BJ (cell line): ENCODE measurements at regions not wholly inside any gene's neighbourhood (a gene's known extent, or its start where the extent isn't known, plus 50 kb on each side); places are given as distances from the start of the nearest gene placed in this dataset.
"Not testable (repeated sequence)": the region's sequence is repeated elsewhere in the genome, so short reads cannot be mapped to it uniquely, and the experiment has no call there.

ENCODE experiments used
- CTCF ChIA-PET: fragments of 350-600 bp; formaldehyde crosslinking; extraction: SDS; loops from one replicate; lab custom pipeline; 2021; ENCODE audit warnings: antibody characterized with exemption, inconsistent platforms; lab: Yijun Ruan, JAX
- POLR2A ChIA-PET: fragments of 300-600 bp; sonication (Branson Sonifier 250); formaldehyde crosslinking; extraction: SDS; loops from one replicate; lab custom pipeline; 2021; ENCODE audit warnings: antibody characterized with exemption; lab: Charles Lee
- DNase-seq: peaks from one replicate; pipeline ENCODE4 v3.0.0-alpha.2; 2011; ENCODE audit warnings: low read depth
- H3K27me3 ChIP-seq: 2 replicates; pipeline ENCODE4 v1.6.0; 2011; ENCODE audit warnings: low read length; ENCODE audit not compliant: control insufficient read depth, insufficient read depth
- H3K36me3 ChIP-seq: 2 replicates; pipeline ENCODE4 v1.5.1; 2011; ENCODE audit warnings: low read length; ENCODE audit not compliant: control insufficient read depth, insufficient read depth
- H3K4me3 ChIP-seq: 2 replicates; pipeline ENCODE4 v1.5.1; 2011; ENCODE audit warnings: low read depth, mild to moderate bottlenecking, control low read depth, low read length
- CTCF ChIP-seq: IDR thresholded peaks from 2 replicates; pipeline ENCODE4 v1.5.1; 2011; ENCODE audit warnings: low read depth, mild to moderate bottlenecking, control low read depth, inconsistent platforms, low read length, moderate library complexity; ENCODE audit not compliant: insufficient read depth

DNA sequence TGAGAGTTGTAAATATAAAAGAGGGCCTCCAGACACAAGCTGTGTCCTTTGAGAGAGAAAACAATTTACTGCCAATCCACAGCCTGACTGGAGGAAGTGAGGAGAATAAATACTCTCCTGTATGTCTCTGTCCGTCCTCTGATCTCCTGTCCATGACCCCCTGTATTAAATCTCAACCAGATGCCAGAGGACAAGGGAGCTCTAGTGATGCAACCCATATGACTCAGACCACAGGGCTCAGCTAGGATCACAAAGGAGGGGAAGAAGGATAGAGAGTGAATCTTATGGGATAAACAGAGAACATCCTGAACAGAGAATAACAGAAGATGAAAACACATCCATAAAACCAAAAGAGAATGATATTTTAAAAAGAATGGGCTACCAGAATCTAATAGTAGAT is 482.6 kb downstream of the PLOD2 start:
- DNase-seq: no peak
- H3K36me3 ChIP-seq: no peaks in the 10 kb centered on the region
- TF ChIP-seq CTCF: no peak
- ChIA-PET CTCF (no interaction called here), POLR2A (no interaction called here)
- no peaks in the 10 kb centered on the region for H3K27me3 ChIP-seq
- no peak overlapping the region for H3K4me3 ChIP-seq

DNA sequence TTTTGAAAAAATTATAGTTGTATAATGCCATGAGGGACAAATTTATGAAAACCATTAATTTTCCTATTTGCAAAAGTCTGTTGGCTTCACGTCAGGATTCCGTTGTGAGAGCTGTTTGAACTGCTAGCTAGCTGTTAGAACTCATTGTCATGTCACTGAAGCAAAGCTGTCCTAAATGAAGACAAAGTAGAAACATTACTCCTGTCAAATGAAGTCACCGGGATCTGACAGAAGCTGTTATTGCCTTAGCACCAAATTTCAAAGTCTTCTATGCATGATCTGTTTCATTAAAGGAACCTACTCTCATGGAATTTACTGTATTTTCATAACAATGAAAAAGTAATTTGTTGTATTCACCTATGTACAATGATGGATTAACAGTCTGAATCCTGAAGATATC is 479.8 kb downstream of the PLOD2 start:
- no peak for TF ChIP-seq CTCF
- Histone ChIP-seq H3K4me3 (no peak overlapping the region), H3K36me3 (no peaks in the 10 kb centered on the region), H3K27me3 (no peaks in the 10 kb centered on the region)
- CTCF ChIA-PET: no interaction called here
- DNase-seq: no peak
- POLR2A ChIA-PET: no interaction called here

DNA sequence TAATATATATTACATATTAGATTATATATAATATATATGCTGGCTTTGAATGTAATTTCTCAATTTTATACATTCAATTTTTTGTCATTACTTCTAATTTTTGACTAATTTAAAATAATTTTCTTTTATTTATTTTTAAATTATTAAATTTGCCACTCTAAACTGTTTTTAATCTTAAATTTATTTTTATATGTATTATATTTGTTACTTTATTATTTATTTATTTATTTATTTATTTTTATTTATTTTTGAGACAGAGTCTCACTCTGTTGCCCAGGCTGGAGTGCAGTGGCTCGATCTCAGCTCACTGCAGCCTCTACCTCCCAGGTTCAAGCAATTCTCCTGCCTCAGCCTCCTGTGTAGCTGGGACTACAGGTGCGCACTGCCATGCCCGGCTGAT is 473.0 kb downstream of the PLOD2 start:
- H3K27me3 ChIP-seq, POLR2A ChIA-PET, H3K4me3 ChIP-seq, H3K36me3 ChIP-seq, DNase-seq, CTCF ChIA-PET: not testable (repeated sequence)

DNA sequence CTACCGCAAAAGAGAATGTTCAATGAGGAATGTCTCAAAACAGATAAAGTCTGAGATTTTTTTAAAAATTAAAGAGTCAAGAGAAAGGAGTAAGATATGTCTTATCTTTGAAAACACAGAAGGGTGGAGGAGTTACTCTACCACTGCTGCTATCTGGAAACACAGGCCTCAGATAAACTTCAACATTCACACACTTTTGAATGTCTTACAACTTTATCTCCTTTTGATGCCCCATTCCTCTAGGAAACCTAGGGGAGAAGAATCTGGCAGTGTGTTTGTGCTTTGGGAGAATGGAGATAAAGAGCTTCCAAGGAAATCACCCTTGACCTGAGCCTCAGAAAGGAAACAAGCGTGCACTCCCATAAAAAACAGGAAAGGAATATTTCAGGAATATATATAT is 468.2 kb downstream of the PLOD2 start:
- ChIA-PET POLR2A (no interaction called here), CTCF (no interaction called here)
- TF ChIP-seq CTCF: no peak
- no peak overlapping the region for H3K4me3 ChIP-seq
- no peaks in the 10 kb centered on the region for H3K27me3 ChIP-seq
- no peaks in the 10 kb centered on the region for H3K36me3 ChIP-seq
- DNase-seq: no peak

DNA sequence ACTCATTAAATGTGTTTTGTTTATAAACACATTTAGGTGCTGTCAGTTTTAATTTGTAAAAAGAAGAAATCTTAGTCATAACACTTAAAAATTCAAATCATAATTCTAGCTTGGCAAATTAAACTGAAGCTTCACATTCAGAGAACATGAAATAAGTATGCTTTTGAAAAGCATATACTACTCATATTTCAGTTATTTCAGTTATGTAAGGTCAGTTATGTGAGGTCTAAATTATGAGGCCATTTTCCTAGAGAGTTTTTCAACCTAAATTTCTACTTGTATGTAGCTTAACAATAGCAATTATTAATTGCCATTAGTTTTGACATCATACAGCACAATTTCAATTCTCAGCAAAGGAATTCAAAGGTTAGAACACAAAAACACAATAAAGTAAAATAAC is 465.0 kb downstream of the PLOD2 start:
- no peak for DNase-seq
- ChIA-PET CTCF (no interaction called here), POLR2A (no interaction called here)
- H3K4me3 ChIP-seq: no peak overlapping the region
- no peaks in the 10 kb centered on the region for H3K27me3 ChIP-seq
- TF ChIP-seq CTCF: no peak
- H3K36me3 ChIP-seq: no peaks in the 10 kb centered on the region

GRCh38 chr3:145698250-145698649 is 462.7 kb downstream of the PLOD2 start:
- CTCF ChIA-PET: no interaction called here
- POLR2A ChIA-PET: no interaction called here
- Histone ChIP-seq H3K4me3 (no peak overlapping the region), H3K27me3 (no peaks in the 10 kb centered on the region), H3K36me3 (no peaks in the 10 kb centered on the region)
- TF ChIP-seq CTCF: no peak
- DNase-seq: no peak
